Transverse colon (tissue), 4 donors: ENCODE measurements at regions not wholly inside any gene's neighbourhood (a gene's known extent, or its start where the extent isn't known, plus 50 kb on each side); places are given as distances from the start of the nearest gene placed in this dataset.
"Not testable (repeated sequence)": the region's sequence is repeated elsewhere in the genome, so short reads cannot be mapped to it uniquely, and the experiment has no call there.

Experiments
- DNase-seq: peaks from one replicate; pipeline ENCODE4 v3.0.0-alpha.2; 2019
- H3K27ac ChIP-seq, 4 donors: fragments of 200-600 bp; sonication (generic); 2 replicates each; pipeline ENCODE4 v1.5.1; 2016 to 2018; ENCODE audit warnings: inconsistent platforms in 4 of 4
- H3K27me3 ChIP-seq: fragments of 200-600 bp; sonication (generic); 2 replicates; pipeline ENCODE4 v1.5.1; 2017; ENCODE audit warnings: inconsistent platforms
- H3K36me3 ChIP-seq, 4 donors: fragments of 200-600 bp; sonication (generic); 2 replicates each; pipeline ENCODE4 v1.5.1; 2017 to 2019; ENCODE audit warnings: inconsistent platforms in 4 of 4
- H3K4me1 ChIP-seq, 4 donors: fragments of 200-600 bp; sonication (generic); 2 replicates each; pipeline ENCODE4 v1.5.1; 2017 to 2020; ENCODE audit warnings: inconsistent platforms in 4 of 4
- H3K4me3 ChIP-seq, 4 donors: fragments of 200-600 bp; sonication (generic); 1 replicate in 1 of 4; 2 replicates in 3 of 4; pipeline versions ENCODE4 v1.5.1 to v1.6.1; 2017 to 2019; ENCODE audit warnings: inconsistent platforms in 4 of 4
- H3K9me3 ChIP-seq, 2 donors: fragments of 200-600 bp; sonication (generic); 2 replicates each; pipeline ENCODE4 v1.5.1; 2017 to 2019; ENCODE audit warnings: inconsistent platforms in 2 of 2
- CTCF ChIP-seq, 5 experiments: fragments of 200-600 bp in 3 of 5; fragments of 450-650 bp in 2 of 5; sonication (generic) in 3 of 5; IDR thresholded peaks; 1 replicate in 2 of 5; 2 replicates in 3 of 5; pipeline ENCODE4 v1.5.1; 2016 to 2017; ENCODE audit warnings: antibody characterized with exemption in 5 of 5, inconsistent platforms in 3 of 5, mild to moderate bottlenecking in 2 of 5, moderate library complexity in 1 of 5
- EP300 ChIP-seq: sonication (generic); formaldehyde crosslinking; IDR thresholded peaks from one replicate; pipeline ENCODE4 v1.6.1; 2017; ENCODE audit warnings: antibody characterized with exemption, low read depth
- POLR2A ChIP-seq: fragments of 450-650 bp; IDR thresholded peaks from one replicate; pipeline ENCODE4 v1.6.1; 2016; ENCODE audit warnings: antibody characterized with exemption, mild to moderate bottlenecking, moderate library complexity
- POLR2AphosphoS5 ChIP-seq, 3 donors: sonication (generic); formaldehyde crosslinking; IDR thresholded peaks; one replicate each; pipeline ENCODE4 v1.6.1; 2016; ENCODE audit warnings: antibody characterized with exemption in 3 of 3
- WGBS, 2 donors: methylation state at CpG; one replicate each; pipeline ENCODE4 v1.1.5; 2018; ENCODE audit warnings: low coverage in 1 of 2; 5-methylcytosine and 5-hydroxymethylcytosine counted together
- in situ Hi-C, 4 donors: fragments of 200-750 bp; cut with MboI; loops; one replicate each; pipeline versions ENCODE4 v1.15.0 to v1.15.1; 2017; ENCODE audit warnings: low sequenced_read_pairs in 3 of 4, low pct_ligation_motif_present in 1 of 4, low pct_unique_long_range_greater_than_20kb in 1 of 4
- intact Hi-C: fragments of 100-400 bp; cut with DNase I; formaldehyde crosslinking; loops from one replicate; pipeline ENCODE4 v1.15.1; 2023; ENCODE audit warnings: low total_unique reads

- Histone ChIP-seq H3K9me3 (no peaks in the 10 kb centered on the region), H3K36me3 (no peaks in the 10 kb centered on the region), H3K27me3 (no peaks in the 10 kb centered on the region), H3K4me3 (no peak overlapping the region), H3K27ac (no peak overlapping the region), H3K4me1 (no peaks in the 10 kb centered on the region)
- 90 to 98% methylated on average over 4 of the region's 4 CpGs for WGBS, 2 donors
- TF ChIP-seq CTCF (IDR thresholded peaks at IDR 0.05): no peak
- TF ChIP-seq EP300: no peak
- TF ChIP-seq POLR2AphosphoS5 (IDR thresholded peaks at IDR 0.05): no peak
- TF ChIP-seq POLR2A: no peak
- intact Hi-C loops (no loop called here), in situ Hi-C loops (no loop called here)
- no peak for DNase-seq
Observed at GRCh38 chr12:25362646-25363045, 111.9 kb upstream of the KRAS start.

- no peak for DNase-seq
- 93 to 100% methylated on average over 1 to 2 of the region's 2 CpGs for WGBS, 2 donors
- intact Hi-C loops (no loop called here), in situ Hi-C loops (no loop called here)
- no peak overlapping the region for H3K27ac ChIP-seq
- no peaks in the 10 kb centered on the region for H3K27me3 ChIP-seq
- no peaks in the 10 kb centered on the region for H3K36me3 ChIP-seq
- no peak for TF ChIP-seq EP300
- no peak for TF ChIP-seq POLR2AphosphoS5 (IDR thresholded peaks at IDR 0.05)
- no peak for TF ChIP-seq CTCF (IDR thresholded peaks at IDR 0.05)
- no peak for TF ChIP-seq POLR2A
- H3K4me1 ChIP-seq: no peaks in the 10 kb centered on the region
- H3K9me3 ChIP-seq: no peaks in the 10 kb centered on the region
- no peak overlapping the region for H3K4me3 ChIP-seq
Observed at GRCh38 chr12:25361511-25361910, 110.8 kb upstream of the KRAS start.

GRCh38 chr12:25357595-25357994 lies 106.9 kb upstream of the KRAS start:
- Histone ChIP-seq H3K9me3 (no peaks in the 10 kb centered on the region), H3K4me1 (no peaks in the 10 kb centered on the region), H3K4me3 (no peak overlapping the region), H3K27me3 (no peaks in the 10 kb centered on the region), H3K27ac (no peak overlapping the region), H3K36me3 (no peaks in the 10 kb centered on the region)
- in situ Hi-C loops (no loop called here), intact Hi-C loops (no loop called here)
- DNase-seq: no peak
- no peak for TF ChIP-seq POLR2AphosphoS5 (IDR thresholded peaks at IDR 0.05)
- TF ChIP-seq EP300: no peak
- TF ChIP-seq CTCF (IDR thresholded peaks at IDR 0.05): no peak
- no peak for TF ChIP-seq POLR2A
- WGBS, 2 donors: 93% methylated on average over 2 of the region's 2 CpGs; no CpG with 5 or more reads in 1 of the 2 donors

DNA sequence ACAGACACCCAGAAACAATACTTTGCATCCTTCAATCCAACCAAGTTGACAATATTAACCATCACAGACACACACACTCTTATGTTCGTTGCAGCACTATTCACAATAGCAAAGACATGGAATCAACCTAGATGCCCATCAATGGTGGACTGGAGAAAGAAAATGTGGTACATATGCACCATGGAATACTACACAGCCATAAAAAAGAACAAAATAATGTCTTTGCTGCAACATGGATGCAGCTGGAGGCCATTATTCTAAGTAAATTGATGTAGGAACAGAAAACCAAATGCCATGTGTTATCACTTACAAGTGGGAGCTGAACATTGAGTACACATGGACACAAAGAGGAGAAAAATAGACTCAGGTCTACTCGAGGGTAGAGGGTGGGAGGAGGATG lies 102.2 kb upstream of the KRAS start:
- H3K27me3 ChIP-seq, H3K27ac ChIP-seq, DNase-seq, H3K36me3 ChIP-seq, in situ Hi-C loops, intact Hi-C loops, H3K4me3 ChIP-seq, H3K9me3 ChIP-seq, H3K4me1 ChIP-seq: not testable (repeated sequence)
- WGBS, 2 donors: 90 to 100% methylated on average over 1 to 2 of the region's 2 CpGs

GRCh38 chr12:25352083-25352918 lies 101.6 kb upstream of the KRAS start:
- TF ChIP-seq POLR2AphosphoS5 (IDR thresholded peaks at IDR 0.05): no peak
- TF ChIP-seq EP300: no peak
- no peak for TF ChIP-seq POLR2A
- no peak for TF ChIP-seq CTCF (IDR thresholded peaks at IDR 0.05)
- H3K27me3 ChIP-seq: no peaks in the 10 kb centered on the region
- H3K27ac ChIP-seq: no peak overlapping the region
- intact Hi-C loops (no loop called here), in situ Hi-C loops (no loop called here)
- no peaks in the 10 kb centered on the region for H3K4me1 ChIP-seq
- no peak overlapping the region for H3K4me3 ChIP-seq
- 77 to 89% methylated on average over 4 of the region's 4 CpGs for WGBS, 2 donors
- no peaks in the 10 kb centered on the region for H3K36me3 ChIP-seq
- DNase-seq: no peak
- H3K9me3 ChIP-seq: no peaks in the 10 kb centered on the region
